Mesenchymal stem cell (in vitro differentiated cells and primary cell): ENCODE measurements at regions not wholly inside any gene's neighbourhood (a gene's known extent, or its start where the extent isn't known, plus 50 kb on each side); places are given as distances from the start of the nearest gene placed in this dataset.

Experiments
- DNase-seq: peaks from one replicate; pipeline ENCODE4 v3.0.0-alpha.2; 2013
- H2AFZ ChIP-seq: one replicate; pipeline ENCODE4 v1.6.1; 2013; ENCODE audit warnings: low read depth, mild to moderate bottlenecking, control low read depth, inconsistent platforms, low read length, moderate library complexity
- H2AK5ac ChIP-seq: 2 replicates; pipeline ENCODE4 v1.6.1; 2013; ENCODE audit warnings: low read length, moderate library complexity, mild to moderate bottlenecking, inconsistent platforms; ENCODE audit not compliant: severe bottlenecking
- H2BK120ac ChIP-seq: one replicate; pipeline ENCODE4 v1.6.1; 2013; ENCODE audit warnings: low read depth, mild to moderate bottlenecking, inconsistent platforms, low read length, moderate library complexity
- H2BK12ac ChIP-seq, 2 experiments: one replicate each; pipeline ENCODE4 v1.6.1; 2013; ENCODE audit warnings: inconsistent platforms in 2 of 2, low read length in 2 of 2, mild to moderate bottlenecking in 2 of 2, moderate library complexity in 2 of 2, control low read depth in 1 of 2
- H2BK15ac ChIP-seq: one replicate; pipeline ENCODE4 v1.6.1; 2013; ENCODE audit warnings: mild to moderate bottlenecking, low read depth, inconsistent platforms; ENCODE audit not compliant: poor library complexity, severe bottlenecking
- H2BK5ac ChIP-seq: 2 replicates; pipeline ENCODE4 v1.6.1; 2013; ENCODE audit warnings: low read depth, mild to moderate bottlenecking, low read length, control low read depth, inconsistent platforms; ENCODE audit not compliant: poor library complexity, severe bottlenecking
- H3K14ac ChIP-seq, 2 experiments: one replicate each; pipeline ENCODE4 v1.6.1; 2013; ENCODE audit warnings: inconsistent platforms in 2 of 2, low read length in 2 of 2, control low read depth in 1 of 2, mild to moderate bottlenecking in 1 of 2, moderate library complexity in 1 of 2
- H3K18ac ChIP-seq, 2 experiments: one replicate each; pipeline ENCODE4 v1.6.1; 2013; ENCODE audit warnings: inconsistent platforms in 2 of 2, low read length in 2 of 2, control low read depth in 1 of 2, low read depth in 1 of 2, mild to moderate bottlenecking in 1 of 2
- H3K23ac ChIP-seq, 2 experiments: one replicate each; pipeline ENCODE4 v1.6.1; 2013; ENCODE audit warnings: inconsistent platforms in 2 of 2, low read length in 2 of 2, mild to moderate bottlenecking in 2 of 2, moderate library complexity in 2 of 2, control low read depth in 1 of 2
- H3K27ac ChIP-seq: 2 replicates; pipeline ENCODE4 v1.5.1; 2013; ENCODE audit warnings: mild to moderate bottlenecking, moderate library complexity, low read length, control low read depth, inconsistent platforms; ENCODE audit not compliant: poor library complexity, severe bottlenecking
- H3K27me3 ChIP-seq, 2 experiments: 2 replicates each; pipeline versions ENCODE4 v1.6.1 to v1.7.0; 2013; ENCODE audit warnings: low read length in 2 of 2, mild to moderate bottlenecking in 2 of 2, moderate library complexity in 2 of 2, control low read depth in 1 of 2, inconsistent platforms in 1 of 2; ENCODE audit not compliant: control insufficient read depth in 1 of 2, insufficient read depth in 1 of 2
- H3K36me3 ChIP-seq, 2 experiments: 2 replicates each; pipeline versions ENCODE4 v1.6.1 to v1.7.0; 2013; ENCODE audit warnings: low read length in 2 of 2, control low read depth in 1 of 2, inconsistent platforms in 1 of 2, low read depth in 1 of 2, mild to moderate bottlenecking in 1 of 2; ENCODE audit not compliant: insufficient read depth in 2 of 2, control insufficient read depth in 1 of 2
- H3K4ac ChIP-seq, 2 experiments: one replicate each; pipeline ENCODE4 v1.6.1; 2013; ENCODE audit warnings: inconsistent platforms in 2 of 2, low read length in 2 of 2, mild to moderate bottlenecking in 2 of 2, moderate library complexity in 2 of 2, control low read depth in 1 of 2, low read depth in 1 of 2
- H3K4me1 ChIP-seq: 2 replicates; pipeline ENCODE4 v1.6.1; 2013; ENCODE audit warnings: low read depth, low read length, control low read depth; ENCODE audit not compliant: control insufficient read depth, insufficient read depth
- H3K4me2 ChIP-seq: 2 replicates; pipeline ENCODE4 v1.6.1; 2013; ENCODE audit warnings: low read length, mild to moderate bottlenecking, inconsistent platforms; ENCODE audit not compliant: poor library complexity, severe bottlenecking
- H3K4me3 ChIP-seq, 2 experiments: 2 replicates each; pipeline versions ENCODE4 v1.5.1 to v1.7.0; 2013; ENCODE audit warnings: low read length in 2 of 2, mild to moderate bottlenecking in 2 of 2, control low read depth in 1 of 2, low read depth in 1 of 2; ENCODE audit not compliant: insufficient read depth in 1 of 2
- H3K79me1 ChIP-seq: replicated peaks from 2 replicates; pipeline ENCODE4 v1.6.1; 2013; ENCODE audit warnings: mild to moderate bottlenecking, control low read depth, low read length, inconsistent platforms; ENCODE audit not compliant: poor library complexity, severe bottlenecking
- H3K9ac ChIP-seq: 2 replicates; pipeline ENCODE4 v1.7.0; 2013; ENCODE audit warnings: mild to moderate bottlenecking, low read length, moderate library complexity
- H3K9me3 ChIP-seq: 2 replicates; pipeline ENCODE4 v1.7.0; 2013; ENCODE audit warnings: mild to moderate bottlenecking, low read length; ENCODE audit not compliant: control insufficient read depth
- H4K8ac ChIP-seq: one replicate; pipeline ENCODE4 v1.6.1; 2013; ENCODE audit warnings: inconsistent platforms, mild to moderate bottlenecking, low read length, moderate library complexity
- H4K91ac ChIP-seq: one replicate; pipeline ENCODE4 v1.6.1; 2013; ENCODE audit warnings: mild to moderate bottlenecking, low read length, inconsistent platforms
- WGBS: methylation state at CpG from one replicate; pipeline ENCODE4 v1.1.7; 2013; ENCODE audit warnings: mixed read lengths; 5-methylcytosine and 5-hydroxymethylcytosine counted together

DNA sequence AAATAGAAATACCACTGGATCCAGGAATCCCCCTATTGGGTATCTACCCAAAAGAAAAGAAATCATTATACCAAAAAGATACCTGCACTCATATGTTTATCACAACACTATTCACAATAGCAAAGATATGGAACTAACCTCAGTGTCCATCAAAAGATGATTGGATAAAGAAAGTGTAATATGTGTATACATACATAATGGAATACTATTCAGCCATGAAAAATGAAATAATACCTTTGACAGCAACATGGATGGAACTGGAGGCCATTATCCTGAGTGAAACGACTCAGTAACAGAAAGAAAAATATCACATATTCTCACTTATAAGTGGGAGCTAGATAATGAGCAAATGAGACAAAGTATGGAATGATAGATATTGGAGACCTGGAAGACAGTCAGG lies 74.2 kb upstream of the TLR3 start:
- Histone ChIP-seq H3K27me3 (no peaks in the 10 kb centered on the region), H3K9me3 (no peaks in the 10 kb centered on the region), H2BK5ac (no peak overlapping the region), H3K4me2 (no peak overlapping the region), H3K9ac (no peak overlapping the region), H3K18ac (no peak overlapping the region), H4K8ac (no peak overlapping the region), H3K4me3 (no peak overlapping the region), H2AK5ac (no peak overlapping the region), H2BK12ac (no peak overlapping the region), H3K27ac (no peak overlapping the region), H2BK120ac (no peak overlapping the region), H3K23ac (no peak overlapping the region), H3K14ac (no peak overlapping the region), H2AFZ (no peak overlapping the region), H2BK15ac (no peak overlapping the region), H4K91ac (no peak overlapping the region), H3K4ac (no peak overlapping the region), H3K4me1 (peaks cover 3% of the 10 kb centered on the region), H3K79me1 (no peaks in the 10 kb centered on the region), H3K36me3 (no peaks in the 10 kb centered on the region)
- no peak for DNase-seq
- no CpG with 5 or more reads among the region's 1 CpG for WGBS

DNA sequence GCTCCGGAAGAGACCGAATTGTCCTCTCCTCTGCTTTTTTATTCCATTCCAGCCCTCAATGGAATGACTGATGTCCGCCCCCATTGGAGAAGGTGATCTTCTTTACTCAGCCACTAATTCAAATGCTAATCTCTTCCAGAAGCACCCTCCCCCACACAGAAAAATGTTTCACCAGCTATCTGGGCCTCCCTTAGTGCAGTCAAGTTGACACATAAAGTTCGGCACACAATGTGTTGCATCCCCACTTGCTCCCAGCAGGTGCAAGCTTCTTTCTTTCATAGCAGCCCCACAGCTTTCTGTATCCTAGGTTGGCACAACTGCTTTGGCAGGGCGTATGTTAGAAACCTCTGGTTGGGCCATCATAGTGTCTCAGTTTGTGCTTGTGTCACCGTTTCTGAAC lies 73.3 kb upstream of the TLR3 start:
- Histone ChIP-seq H3K27me3 (no peaks in the 10 kb centered on the region), H2AK5ac (no peak overlapping the region), H3K36me3 (no peaks in the 10 kb centered on the region), H3K4ac (no peak overlapping the region), H3K27ac (no peak overlapping the region), H3K9me3 (no peaks in the 10 kb centered on the region), H3K4me2 (no peak overlapping the region), H2BK120ac (no peak overlapping the region), H2BK12ac (no peak overlapping the region), H4K8ac (no peak overlapping the region), H3K18ac (no peak overlapping the region), H2BK15ac (no peak overlapping the region), H3K79me1 (no peaks in the 10 kb centered on the region), H3K4me1 (peaks cover 3% of the 10 kb centered on the region), H4K91ac (no peak overlapping the region), H3K9ac (no peak overlapping the region), H3K4me3 (no peak overlapping the region), H2AFZ (no peak overlapping the region), H2BK5ac (no peak overlapping the region), H3K14ac (no peak overlapping the region), H3K23ac (no peak overlapping the region)
- 81% methylated on average over 6 of the region's 6 CpGs for WGBS
- DNase-seq = no peak

DNA sequence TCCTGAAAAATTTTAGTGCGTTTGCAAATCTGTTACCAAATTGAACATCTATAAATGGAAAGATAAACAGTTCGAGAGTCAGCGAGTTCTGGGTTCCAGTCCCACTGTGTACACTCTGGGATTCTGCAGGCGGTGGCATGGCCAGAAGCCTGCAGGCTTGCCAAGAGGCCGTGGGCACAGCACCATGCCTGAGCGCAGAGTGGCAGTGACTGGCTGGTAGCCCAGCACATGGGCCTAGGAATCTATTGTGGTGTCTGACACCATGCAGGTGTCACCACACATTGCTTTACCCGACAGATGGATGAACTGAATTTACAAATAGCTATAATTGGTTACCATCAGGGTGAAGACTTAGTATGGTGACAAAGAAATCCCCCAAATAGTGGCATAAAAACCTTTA lies 71.7 kb upstream of the TLR3 start:
- Histone ChIP-seq H2BK5ac (no peak overlapping the region), H3K4me3 (no peak overlapping the region), H3K27ac (no peak overlapping the region), H3K18ac (no peak overlapping the region), H3K4me1 (peaks cover 3% of the 10 kb centered on the region), H3K4me2 (no peak overlapping the region), H2AFZ (no peak overlapping the region), H2BK15ac (no peak overlapping the region), H3K4ac (no peak overlapping the region), H3K9me3 (no peaks in the 10 kb centered on the region), H4K8ac (no peak overlapping the region), H3K9ac (no peak overlapping the region), H3K27me3 (peaks cover 0 to 4% of the 10 kb centered on the region in 2 experiments), H3K23ac (no peak overlapping the region), H3K14ac (no peak overlapping the region), H2BK120ac (no peak overlapping the region), H3K36me3 (no peaks in the 10 kb centered on the region), H3K79me1 (no peaks in the 10 kb centered on the region), H2BK12ac (no peak overlapping the region), H4K91ac (no peak overlapping the region), H2AK5ac (no peak overlapping the region)
- WGBS = 93% methylated on average over 6 of the region's 7 CpGs
- no peak for DNase-seq

DNA sequence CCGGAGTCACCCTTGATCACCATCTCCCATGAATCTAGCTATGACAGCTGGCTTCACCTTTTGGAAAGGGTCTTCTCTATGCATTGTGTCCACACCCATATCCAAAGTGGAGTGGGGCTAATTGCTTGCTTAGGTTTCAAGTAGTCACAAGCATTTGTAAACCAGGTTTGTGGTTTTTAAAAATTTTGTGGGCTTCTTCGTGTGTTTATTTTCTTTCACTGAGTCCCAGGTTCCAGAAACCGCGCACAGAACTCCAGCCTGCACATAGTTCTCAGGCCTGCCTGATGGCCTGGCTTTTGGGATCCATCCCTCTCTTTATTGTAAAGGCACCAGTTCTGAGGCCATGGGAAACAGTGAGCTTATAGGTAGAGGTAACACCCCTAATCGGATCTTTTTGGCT lies 70.2 kb upstream of the TLR3 start:
- no peak overlapping the region for H3K4me3 ChIP-seq
- H2AK5ac ChIP-seq = no peak overlapping the region
- no peak overlapping the region for H3K18ac ChIP-seq
- no peak overlapping the region for H4K8ac ChIP-seq
- DNase-seq = peak; percentile 10
- H4K91ac ChIP-seq = no peak overlapping the region
- no peak overlapping the region for H3K4ac ChIP-seq
- 69% methylated on average over 3 of the region's 5 CpGs for WGBS
- H2BK15ac ChIP-seq = no peak overlapping the region
- no peak overlapping the region for H3K23ac ChIP-seq
- no peak overlapping the region for H2AFZ ChIP-seq
- H2BK120ac ChIP-seq = no peak overlapping the region
- H3K79me1 ChIP-seq = no peaks in the 10 kb centered on the region
- H3K9ac ChIP-seq = no peak overlapping the region
- H3K27me3 ChIP-seq = peaks cover 0 to 4% of the 10 kb centered on the region in 2 experiments
- H3K9me3 ChIP-seq = no peaks in the 10 kb centered on the region
- H3K14ac ChIP-seq = no peak overlapping the region
- peaks cover 3% of the 10 kb centered on the region for H3K4me1 ChIP-seq
- H3K27ac ChIP-seq = no peak overlapping the region
- no peak overlapping the region for H3K4me2 ChIP-seq
- no peaks in the 10 kb centered on the region for H3K36me3 ChIP-seq
- H2BK5ac ChIP-seq = no peak overlapping the region
- H2BK12ac ChIP-seq = no peak overlapping the region
